ENCODE measurements at regions not wholly inside any gene's neighbourhood (a gene's known extent, or its start where the extent isn't known, plus 50 kb on each side); places are given as distances from the start of the nearest gene placed in this dataset.

GRCh38 chr6:44500074-44500473, 112.6 kb downstream of the CDC5L start:
- no peaks in the 10 kb centered on the region; the same call in 1 of the 2 replicates for H3K27me3 ChIP-seq (ENCODE audit: control insufficient read depth, insufficient read depth, low read length)
- no peak overlapping the region for H3K4me3 ChIP-seq (ENCODE audit: insufficient read depth, low read depth, low read length)
- no peak for DNase-seq
- no peaks in the 10 kb centered on the region for H3K36me3 ChIP-seq (replicated peaks; ENCODE audit: control insufficient read depth, insufficient read depth, low read length)

- Histone ChIP-seq H3K36me3 (replicated peaks; ENCODE audit: control insufficient read depth, insufficient read depth, low read length) (no peaks in the 10 kb centered on the region), H3K4me3 (ENCODE audit: insufficient read depth, low read depth, low read length) (no peak overlapping the region), H3K27me3 (ENCODE audit: control insufficient read depth, insufficient read depth, low read length) (no peaks in the 10 kb centered on the region; the same call in 1 of the 2 replicates)
- DNase-seq = no peak
These were observed 116.0 kb downstream of the CDC5L start for GRCh38 chr6:44503471-44503870.

- DNase-seq = no peak
- Histone ChIP-seq H3K4me3 (ENCODE audit: insufficient read depth, low read depth, low read length) (no peak overlapping the region), H3K36me3 (replicated peaks; ENCODE audit: control insufficient read depth, insufficient read depth, low read length) (no peaks in the 10 kb centered on the region), H3K27me3 (ENCODE audit: control insufficient read depth, insufficient read depth, low read length) (no peaks in the 10 kb centered on the region; the same call in 1 of the 2 replicates)
These were observed 116.8 kb downstream of the CDC5L start for GRCh38 chr6:44504301-44504791.

- H3K27me3 ChIP-seq (ENCODE audit: control insufficient read depth, insufficient read depth, low read length) = no peaks in the 10 kb centered on the region; the same call in 1 of the 2 replicates
- H3K36me3 ChIP-seq (replicated peaks; ENCODE audit: control insufficient read depth, insufficient read depth, low read length) = no peaks in the 10 kb centered on the region
- no peak for DNase-seq
- no peak overlapping the region for H3K4me3 ChIP-seq (ENCODE audit: insufficient read depth, low read depth, low read length)
These were observed 118.2 kb downstream of the CDC5L start for GRCh38 chr6:44505751-44506150.

- Histone ChIP-seq H3K4me3 (ENCODE audit: insufficient read depth, low read depth, low read length) (no peak overlapping the region), H3K27me3 (ENCODE audit: control insufficient read depth, insufficient read depth, low read length) (no peaks in the 10 kb centered on the region), H3K36me3 (replicated peaks; ENCODE audit: control insufficient read depth, insufficient read depth, low read length) (no peaks in the 10 kb centered on the region)
- no peak for DNase-seq
These were observed 119.5 kb downstream of the CDC5L start for GRCh38 chr6:44507014-44507413.

- Histone ChIP-seq H3K27me3 (ENCODE audit: control insufficient read depth, insufficient read depth, low read length) (no peaks in the 10 kb centered on the region), H3K36me3 (replicated peaks; ENCODE audit: control insufficient read depth, insufficient read depth, low read length) (no peaks in the 10 kb centered on the region), H3K4me3 (ENCODE audit: insufficient read depth, low read depth, low read length) (no peak overlapping the region)
- no peak for DNase-seq
These were observed 121.1 kb downstream of the CDC5L start for GRCh38 chr6:44508646-44509045.

GRCh38 chr6:44511126-44511525, 123.6 kb downstream of the CDC5L start:
- Histone ChIP-seq H3K4me3 (ENCODE audit: insufficient read depth, low read depth, low read length) (no peak overlapping the region), H3K27me3 (ENCODE audit: control insufficient read depth, insufficient read depth, low read length) (no peaks in the 10 kb centered on the region), H3K36me3 (replicated peaks; ENCODE audit: control insufficient read depth, insufficient read depth, low read length) (no peaks in the 10 kb centered on the region)
- DNase-seq = no peak

- H3K4me3 ChIP-seq (ENCODE audit: insufficient read depth, low read depth, low read length) = no peak overlapping the region
- no peaks in the 10 kb centered on the region for H3K36me3 ChIP-seq (replicated peaks; ENCODE audit: control insufficient read depth, insufficient read depth, low read length)
- no peaks in the 10 kb centered on the region for H3K27me3 ChIP-seq (ENCODE audit: control insufficient read depth, insufficient read depth, low read length)
- no peak for DNase-seq
These were observed 125.6 kb downstream of the CDC5L start for GRCh38 chr6:44512868-44513741.

GRCh38 chr6:44514085-44514484, 126.6 kb downstream of the CDC5L start:
- DNase-seq = no peak
- no peak overlapping the region for H3K4me3 ChIP-seq (ENCODE audit: insufficient read depth, low read depth, low read length)
- H3K36me3 ChIP-seq (replicated peaks; ENCODE audit: control insufficient read depth, insufficient read depth, low read length) = no peaks in the 10 kb centered on the region
- H3K27me3 ChIP-seq (ENCODE audit: control insufficient read depth, insufficient read depth, low read length) = no peaks in the 10 kb centered on the region

GRCh38 chr6:44514576-44515193, 127.2 kb downstream of the CDC5L start:
- DNase-seq = no peak
- no peak overlapping the region for H3K4me3 ChIP-seq (ENCODE audit: insufficient read depth, low read depth, low read length)
- H3K36me3 ChIP-seq (replicated peaks; ENCODE audit: control insufficient read depth, insufficient read depth, low read length) = no peaks in the 10 kb centered on the region
- no peaks in the 10 kb centered on the region for H3K27me3 ChIP-seq (ENCODE audit: control insufficient read depth, insufficient read depth, low read length)

GRCh38 chr6:44522871-44523270, 135.4 kb downstream of the CDC5L start:
- DNase-seq = no peak
- no peaks in the 10 kb centered on the region for H3K36me3 ChIP-seq (replicated peaks; ENCODE audit: control insufficient read depth, insufficient read depth, low read length)
- H3K27me3 ChIP-seq (ENCODE audit: control insufficient read depth, insufficient read depth, low read length) = no peaks in the 10 kb centered on the region
- no peak overlapping the region for H3K4me3 ChIP-seq (ENCODE audit: insufficient read depth, low read depth, low read length)

GRCh38 chr6:44524476-44525227, 137.1 kb downstream of the CDC5L start:
- no peaks in the 10 kb centered on the region for H3K27me3 ChIP-seq (ENCODE audit: control insufficient read depth, insufficient read depth, low read length)
- no peak for DNase-seq
- no peak overlapping the region for H3K4me3 ChIP-seq (ENCODE audit: insufficient read depth, low read depth, low read length)
- no peaks in the 10 kb centered on the region for H3K36me3 ChIP-seq (replicated peaks; ENCODE audit: control insufficient read depth, insufficient read depth, low read length)

GRCh38 chr6:44525761-44526351, 138.3 kb downstream of the CDC5L start:
- H3K4me3 ChIP-seq (ENCODE audit: insufficient read depth, low read depth, low read length) = no peak overlapping the region
- DNase-seq = no peak
- no peaks in the 10 kb centered on the region for H3K27me3 ChIP-seq (ENCODE audit: control insufficient read depth, insufficient read depth, low read length)
- H3K36me3 ChIP-seq (replicated peaks; ENCODE audit: control insufficient read depth, insufficient read depth, low read length) = no peaks in the 10 kb centered on the region

- H3K4me3 ChIP-seq (ENCODE audit: insufficient read depth, low read depth, low read length) = no peak overlapping the region
- no peaks in the 10 kb centered on the region for H3K36me3 ChIP-seq (replicated peaks; ENCODE audit: control insufficient read depth, insufficient read depth, low read length)
- H3K27me3 ChIP-seq (ENCODE audit: control insufficient read depth, insufficient read depth, low read length) = no peaks in the 10 kb centered on the region
- DNase-seq = no peak
These were observed 139.7 kb downstream of the CDC5L start for GRCh38 chr6:44527181-44527580.
